Endothelial cell of umbilical vein (primary cell): ENCODE measurements at regions not wholly inside any gene's neighbourhood (a gene's known extent, or its start where the extent isn't known, plus 50 kb on each side); places are given as distances from the start of the nearest gene placed in this dataset.

Experiments
- BruUV-seq: library from RNA; stranded (reverse); fragments of 400-500 nt; replicated peaks from 2 replicates; lab custom pipeline; 2021; lab: Mats Ljungman, UMichigan
- CTCF ChIA-PET: fragments of 300-600, 350-600 bp; sonication (Branson Sonifier 250); formaldehyde crosslinking; loops from one replicate; lab custom pipeline; 2021; ENCODE audit warnings: antibody characterized with exemption, inconsistent platforms; lab: Charles Lee
- POLR2A ChIA-PET: fragments of 300-600, 350-600 bp; sonication (Branson Sonifier 250); formaldehyde crosslinking; loops from one replicate; lab custom pipeline; 2021; ENCODE audit warnings: antibody characterized with exemption, inconsistent platforms; lab: Charles Lee
- DNase-seq: peaks from one replicate; pipeline ENCODE4 v3.0.0-alpha.2; 2011; ENCODE audit warnings: low read depth, low spot score
- FAIRE-seq: peaks from 2 replicates; lab custom pipeline; 2011; peaks lifted over from hg19 to GRCh38; lab: Jason Lieb, UNC
- H2AFZ ChIP-seq: 2 replicates; pipeline ENCODE4 v1.6.0; 2012; ENCODE audit warnings: low read depth, low read length, control low read depth, inconsistent platforms
- H3K27ac ChIP-seq: 2 replicates; pipeline ENCODE4 v1.5.1; 2011; ENCODE audit warnings: low read depth, mild to moderate bottlenecking, control low read depth, low read length, moderate library complexity; ENCODE audit not compliant: insufficient read depth
- H3K27me3 ChIP-seq, 2 experiments: 2 replicates each; pipeline versions ENCODE4 v1.6.0 to v1.6.1; 2011; ENCODE audit warnings: low read length in 2 of 2, mixed read lengths in 1 of 2; ENCODE audit not compliant: control insufficient read depth in 2 of 2, insufficient read depth in 2 of 2
- H3K36me3 ChIP-seq, 2 experiments: 2 replicates in 1 of 2; 3 replicates in 1 of 2; pipeline ENCODE4 v1.5.1; 2011; ENCODE audit warnings: low read length in 2 of 2, mild to moderate bottlenecking in 1 of 2, moderate library complexity in 1 of 2; ENCODE audit not compliant: control insufficient read depth in 2 of 2, insufficient read depth in 2 of 2; ENCODE audit errors: extremely low read depth in 1 of 2
- H3K4me1 ChIP-seq: 3 replicates; pipeline ENCODE4 v1.5.1; 2011; ENCODE audit warnings: mild to moderate bottlenecking, low read length; ENCODE audit not compliant: control insufficient read depth, insufficient read depth; ENCODE audit errors: extremely low read depth
- H3K4me2 ChIP-seq: 2 replicates; pipeline ENCODE4 v1.6.1; 2011; ENCODE audit warnings: low read length, control low read depth, mixed read lengths; ENCODE audit not compliant: insufficient read depth
- H3K4me3 ChIP-seq, 3 experiments: fragments of 200-600 bp in 1 of 3; sonication (generic), shearing (Covaris generic) in 1 of 3; replicated peaks in 1 of 3; 2 replicates each; pipeline ENCODE4 v1.5.1; 2011 to 2016; ENCODE audit warnings: control low read depth in 3 of 3, low read length in 3 of 3, mild to moderate bottlenecking in 2 of 3, inconsistent platforms in 1 of 3, low read depth in 1 of 3, moderate library complexity in 1 of 3; ENCODE audit not compliant: insufficient read depth in 1 of 3
- H3K79me2 ChIP-seq: 2 replicates; pipeline ENCODE4 v1.6.0; 2012; ENCODE audit warnings: low read length, inconsistent platforms; ENCODE audit not compliant: control insufficient read depth, insufficient read depth
- H3K9ac ChIP-seq: replicated peaks from 2 replicates; pipeline ENCODE3; 2011; ENCODE audit warnings: low read length, control low read depth; ENCODE audit not compliant: insufficient read depth; ENCODE audit errors: extremely low read depth
- H3K9me1 ChIP-seq: replicated peaks from 3 replicates; pipeline ENCODE4 v1.6.0; 2011; ENCODE audit warnings: mild to moderate bottlenecking, low read length; ENCODE audit not compliant: control insufficient read depth, insufficient read depth; ENCODE audit errors: extremely low read depth
- H3K9me3 ChIP-seq: replicated peaks from 2 replicates; pipeline ENCODE4 v1.5.1; 2012; ENCODE audit warnings: low read length, inconsistent platforms; ENCODE audit not compliant: control insufficient read depth, insufficient read depth
- H4K20me1 ChIP-seq: replicated peaks from 2 replicates; pipeline ENCODE3; 2011; ENCODE audit warnings: mild to moderate bottlenecking, low read length; ENCODE audit not compliant: control insufficient read depth, insufficient read depth; ENCODE audit errors: extremely low read depth
- EZH2 ChIP-seq: IDR thresholded peaks from 2 replicates; pipeline ENCODE4 v1.6.1; 2012; ENCODE audit warnings: borderline replicate concordance, low read depth, mild to moderate bottlenecking, moderate library complexity, low read length, inconsistent platforms; ENCODE audit not compliant: severe bottlenecking
- FOS ChIP-seq: IDR thresholded peaks from 2 replicates; pipeline ENCODE4 v1.6.1; 2011; ENCODE audit warnings: mild to moderate bottlenecking, low read length, moderate library complexity, borderline replicate concordance; ENCODE audit not compliant: insufficient read depth
- GATA2 ChIP-seq: IDR thresholded peaks from 2 replicates; pipeline ENCODE4 v1.7.0; 2011; ENCODE audit warnings: low read depth, mild to moderate bottlenecking, moderate library complexity, mixed read lengths, low read length; ENCODE audit not compliant: insufficient read length, insufficient read depth
- JUN ChIP-seq: IDR thresholded peaks from 2 replicates; pipeline ENCODE4 v1.6.1; 2011; ENCODE audit warnings: borderline replicate concordance, low read depth; ENCODE audit not compliant: insufficient read length, insufficient read depth
- MYC ChIP-seq: IDR thresholded peaks from one replicate; pipeline ENCODE4 v1.6.1; 2011; ENCODE audit warnings: mild to moderate bottlenecking, low read depth, low read length
- POLR2A ChIP-seq: IDR thresholded peaks from 2 replicates; pipeline ENCODE4 v1.6.1; 2012; ENCODE audit warnings: low read depth, mild to moderate bottlenecking, control low read depth, low read length
- POLR2AphosphoS5 ChIP-seq: IDR thresholded peaks from 2 replicates; pipeline ENCODE4 v1.6.1; 2012; ENCODE audit warnings: low read depth, mild to moderate bottlenecking, control low read depth, low read length, moderate library complexity; ENCODE audit not compliant: insufficient read depth
- dilution Hi-C: fragments of 300-500 bp; cut with MboI; formaldehyde crosslinking; loops from one replicate; pipeline ENCODE4 v1.15.0; 2019; ENCODE audit warnings: low sequenced_read_pairs; ENCODE audit not compliant: extremely low pct_ligation_motif_present
- intact Hi-C: fragments of 100-400 bp; cut with micrococcal nuclease; formaldehyde crosslinking; loops from one replicate; pipeline ENCODE4 v1.10.0; 2022
- TF ChIP-seq, protein P1 (sequence below), 2 donors: IDR thresholded peaks; 1 replicate in 1 of 2; 2 replicates in 1 of 2; pipeline ENCODE4 v1.5.1; 2011; ENCODE audit warnings: low read length in 2 of 2, mild to moderate bottlenecking in 2 of 2, moderate library complexity in 2 of 2, control low read depth in 1 of 2, inconsistent platforms in 1 of 2, low read depth in 1 of 2; ENCODE audit not compliant: insufficient read depth in 1 of 2; ENCODE audit errors: extremely low read depth in 1 of 2
- TF ChIP-seq, protein P2 (sequence below): IDR thresholded peaks from 2 replicates; pipeline ENCODE4 v1.6.1; 2011; ENCODE audit not compliant: insufficient read depth, insufficient read length

DNA sequence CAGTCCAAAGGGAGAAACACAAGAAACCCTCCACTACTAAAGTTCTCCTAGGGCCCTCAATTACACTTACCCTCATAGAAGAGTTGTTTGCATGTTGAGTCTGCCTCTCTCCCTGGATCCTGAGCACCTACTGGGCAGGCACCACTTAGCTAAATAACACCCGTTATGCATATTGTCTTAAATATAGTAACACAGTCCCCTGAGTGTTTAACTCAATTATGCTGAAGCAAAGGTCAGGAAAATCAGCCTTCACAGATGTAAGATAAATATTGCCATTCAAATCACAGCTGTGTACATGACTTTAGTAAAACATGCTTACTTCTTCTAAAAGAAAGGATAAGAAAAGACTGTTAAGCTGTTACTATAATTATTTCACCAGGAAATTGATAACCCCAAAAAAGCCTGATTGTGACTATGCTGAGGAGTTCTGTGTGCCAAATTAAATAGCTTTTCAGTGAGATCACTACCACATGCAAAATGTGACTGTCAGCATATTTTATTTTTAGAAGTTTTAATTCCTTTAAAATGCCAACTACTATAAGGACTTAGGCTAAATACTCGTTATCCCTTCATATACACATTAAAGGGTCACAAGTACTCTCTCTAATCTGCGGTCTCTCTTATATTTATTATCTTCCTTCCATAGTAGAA is 733.9 kb upstream of the PHF14 start:
- FAIRE-seq (no peak), DNase-seq (peak; percentile 47)
- no TSS peak for BruUV-seq
- H3K9ac ChIP-seq = no peak overlapping the region
- dilution Hi-C loops = no loop called here
- no peaks in the 10 kb centered on the region for H3K36me3 ChIP-seq
- H3K9me3 ChIP-seq = no peaks in the 10 kb centered on the region
- no peaks in the 10 kb centered on the region for H3K27me3 ChIP-seq
- H3K27ac ChIP-seq = no peak overlapping the region
- intact Hi-C loops = no loop called here
- no peak overlapping the region for H3K4me3 ChIP-seq
- H2AFZ ChIP-seq = no peak overlapping the region
- H3K4me2 ChIP-seq = no peak overlapping the region
- H3K79me2 ChIP-seq = no peaks in the 10 kb centered on the region
- no peaks in the 10 kb centered on the region for H3K9me1 ChIP-seq
- no peaks in the 10 kb centered on the region for H4K20me1 ChIP-seq
- ChIA-PET CTCF (interaction anchor here (0.7 to 1.5 kb wide), 4 partner anchors 9 to 111 kb away, joined by 3 to 4 read pairs (median 4); no protein-coding TSS in a partner anchor), POLR2A (no interaction called here)
- no peak for TF ChIP-seq GATA2
- TF ChIP-seq, protein P1, sequence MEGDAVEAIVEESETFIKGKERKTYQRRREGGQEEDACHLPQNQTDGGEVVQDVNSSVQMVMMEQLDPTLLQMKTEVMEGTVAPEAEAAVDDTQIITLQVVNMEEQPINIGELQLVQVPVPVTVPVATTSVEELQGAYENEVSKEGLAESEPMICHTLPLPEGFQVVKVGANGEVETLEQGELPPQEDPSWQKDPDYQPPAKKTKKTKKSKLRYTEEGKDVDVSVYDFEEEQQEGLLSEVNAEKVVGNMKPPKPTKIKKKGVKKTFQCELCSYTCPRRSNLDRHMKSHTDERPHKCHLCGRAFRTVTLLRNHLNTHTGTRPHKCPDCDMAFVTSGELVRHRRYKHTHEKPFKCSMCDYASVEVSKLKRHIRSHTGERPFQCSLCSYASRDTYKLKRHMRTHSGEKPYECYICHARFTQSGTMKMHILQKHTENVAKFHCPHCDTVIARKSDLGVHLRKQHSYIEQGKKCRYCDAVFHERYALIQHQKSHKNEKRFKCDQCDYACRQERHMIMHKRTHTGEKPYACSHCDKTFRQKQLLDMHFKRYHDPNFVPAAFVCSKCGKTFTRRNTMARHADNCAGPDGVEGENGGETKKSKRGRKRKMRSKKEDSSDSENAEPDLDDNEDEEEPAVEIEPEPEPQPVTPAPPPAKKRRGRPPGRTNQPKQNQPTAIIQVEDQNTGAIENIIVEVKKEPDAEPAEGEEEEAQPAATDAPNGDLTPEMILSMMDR (IDR thresholded peaks at IDR 0.05; ENCODE audit: extremely low read depth in 1 of 2, insufficient read depth in 1 of 2, low read depth in 1 of 2, low read length in 2 of 2) = no peak
- no peak for TF ChIP-seq MYC
- no peak for TF ChIP-seq JUN
- TF ChIP-seq EZH2 = no peak
- TF ChIP-seq POLR2AphosphoS5 = no peak
- TF ChIP-seq POLR2A = no peak
- no peak for TF ChIP-seq FOS
- TF ChIP-seq, protein P2, sequence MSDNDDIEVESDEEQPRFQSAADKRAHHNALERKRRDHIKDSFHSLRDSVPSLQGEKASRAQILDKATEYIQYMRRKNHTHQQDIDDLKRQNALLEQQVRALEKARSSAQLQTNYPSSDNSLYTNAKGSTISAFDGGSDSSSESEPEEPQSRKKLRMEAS = no peak
- H3K4me1 ChIP-seq = peaks cover 9% of the 10 kb centered on the region
